GM23338 (cell line): ENCODE measurements at regions not wholly inside any gene's neighbourhood (a gene's known extent, or its start where the extent isn't known, plus 50 kb on each side); places are given as distances from the start of the nearest gene placed in this dataset.

Experiments
- CTCF ChIP-seq, 2 experiments: fragments of 200-600 bp in 1 of 2; sonication (generic) in 1 of 2; conservative IDR thresholded peaks; 2 replicates each; pipeline versions ENCODE4 v1.5.1 to v1.6.1; 2016 to 2017; ENCODE audit warnings: antibody characterized with exemption in 2 of 2, low read depth in 2 of 2, mild to moderate bottlenecking in 2 of 2, moderate library complexity in 1 of 2
- EZH2 ChIP-seq: fragments of 200-600 bp; sonication (generic); IDR thresholded peaks from one replicate; pipeline ENCODE4 v1.8.0; 2017; ENCODE audit warnings: antibody characterized with exemption, mild to moderate bottlenecking, low read depth; ENCODE audit not compliant: unreplicated experiment
- EZH2phosphoT487 ChIP-seq: fragments of 200-600 bp; sonication (generic); IDR thresholded peaks from one replicate; pipeline ENCODE4 v1.8.1; 2018; ENCODE audit warnings: antibody characterized with exemption; ENCODE audit not compliant: unreplicated experiment
- JUNB ChIP-seq: IDR thresholded peaks from one replicate; pipeline ENCODE4 v1.6.1; 2016; ENCODE audit warnings: antibody characterized with exemption; ENCODE audit not compliant: unreplicated experiment
- POLR2AphosphoS5 ChIP-seq: IDR thresholded peaks from 2 replicates; pipeline ENCODE4 v1.6.1; 2016; ENCODE audit warnings: antibody characterized with exemption, low read depth
- REST ChIP-seq: IDR thresholded peaks from one replicate; pipeline ENCODE4 v1.6.1; 2018; ENCODE audit warnings: antibody characterized with exemption; ENCODE audit not compliant: unreplicated experiment
- ZNF331 ChIP-seq: fragments of 250-450 bp; sonication (Bioruptor Pico); IDR thresholded peaks from 2 replicates; pipeline ENCODE4 v1.5.0; 2020; ENCODE audit warnings: low read depth, mild to moderate bottlenecking, moderate library complexity

- TF ChIP-seq CTCF (conservative IDR thresholded peaks at IDR 0.05; ENCODE audit: low read depth in 2 of 2) (no peak), REST (no peak), EZH2phosphoT487 (no peak), ZNF331 (no peak), EZH2 (no peak), POLR2AphosphoS5 (no peak), JUNB (no peak)
Measured at GRCh38 chr10:123563581-123563855, 102.6 kb upstream of the GPR26 start.
